CD4-positive, alpha-beta memory T cell (primary cell): ENCODE measurements at regions not wholly inside any gene's neighbourhood (a gene's known extent, or its start where the extent isn't known, plus 50 kb on each side); places are given as distances from the start of the nearest gene placed in this dataset.

Experiments used
- CTCF ChIA-PET: fragments of 350-600 bp; sonication (Branson Sonifier 250); formaldehyde crosslinking; loops from one replicate; lab custom pipeline; 2021; ENCODE audit warnings: inconsistent platforms; ENCODE audit not compliant: partially characterized antibody; lab: Charles Lee
- POLR2A ChIA-PET: fragments of 350-600 bp; sonication (Branson Sonifier 250); formaldehyde crosslinking; loops from one replicate; lab custom pipeline; 2021; ENCODE audit not compliant: partially characterized antibody; lab: Charles Lee
- DNase-seq, 5 donors: peaks; one replicate each; pipeline versions ENCODE4 v3.0.0 to v3.0.0-alpha.2; 2020 to 2022; ENCODE audit warnings: mixed read lengths in 1 of 5
- H3K27ac ChIP-seq: one replicate; pipeline ENCODE4 v1.7.0; 2013; ENCODE audit warnings: low read depth, low read length
- H3K27me3 ChIP-seq: 2 replicates; pipeline ENCODE4 v1.7.0; 2013; ENCODE audit warnings: mild to moderate bottlenecking, low read length, moderate library complexity; ENCODE audit not compliant: insufficient read depth
- H3K36me3 ChIP-seq: 2 replicates; pipeline ENCODE4 v1.7.0; 2013; ENCODE audit warnings: mild to moderate bottlenecking, low read length, moderate library complexity; ENCODE audit not compliant: insufficient read depth
- H3K4me1 ChIP-seq: 2 replicates; pipeline ENCODE4 v1.7.0; 2013; ENCODE audit warnings: mild to moderate bottlenecking, low read length, moderate library complexity; ENCODE audit not compliant: insufficient read depth
- H3K4me3 ChIP-seq, 2 donors: one replicate each; pipeline ENCODE4 v1.7.0; 2013; ENCODE audit warnings: low read length in 2 of 2, mild to moderate bottlenecking in 1 of 2
- H3K9me3 ChIP-seq, 2 donors: one replicate each; pipeline ENCODE4 v1.7.0; 2013; ENCODE audit warnings: low read length in 2 of 2, control low read depth in 1 of 2; ENCODE audit not compliant: control insufficient read depth in 1 of 2
- H3K27ac Mint-ChIP-seq, 7 donors: one replicate each; pipeline ENCODE4 v1.8.0; 2020 to 2021; ENCODE audit warnings: mixed read lengths in 7 of 7, mild to moderate bottlenecking in 6 of 7, inconsistent platforms in 3 of 7, moderate library complexity in 3 of 7
- H3K27me3 Mint-ChIP-seq, 2 donors: one replicate each; pipeline ENCODE4 v1.8.0; 2020 to 2021; ENCODE audit warnings: mixed read lengths in 2 of 2
- H3K36me3 Mint-ChIP-seq, 2 donors: one replicate each; pipeline ENCODE4 v1.8.0; 2020 to 2021; ENCODE audit warnings: mixed read lengths in 2 of 2, inconsistent platforms in 1 of 2, mild to moderate bottlenecking in 1 of 2
- H3K4me1 Mint-ChIP-seq, 4 donors: one replicate each; pipeline ENCODE4 v1.8.0; 2020 to 2021; ENCODE audit warnings: mixed read lengths in 4 of 4, mild to moderate bottlenecking in 1 of 4
- H3K4me3 Mint-ChIP-seq, 8 donors: one replicate each; pipeline ENCODE4 v1.8.0; 2020 to 2021; ENCODE audit warnings: mixed read lengths in 8 of 8, mild to moderate bottlenecking in 7 of 8, moderate library complexity in 6 of 8, inconsistent platforms in 3 of 8
- H3K9me3 Mint-ChIP-seq, 8 donors: one replicate each; pipeline ENCODE4 v1.8.0; 2020 to 2021; ENCODE audit warnings: mixed read lengths in 8 of 8, mild to moderate bottlenecking in 5 of 8, inconsistent platforms in 3 of 8, moderate library complexity in 1 of 8
- intact Hi-C: fragments of 100-400 bp; cut with micrococcal nuclease; formaldehyde crosslinking; loops from one replicate; pipeline ENCODE4 v1.15.1; 2023

DNA sequence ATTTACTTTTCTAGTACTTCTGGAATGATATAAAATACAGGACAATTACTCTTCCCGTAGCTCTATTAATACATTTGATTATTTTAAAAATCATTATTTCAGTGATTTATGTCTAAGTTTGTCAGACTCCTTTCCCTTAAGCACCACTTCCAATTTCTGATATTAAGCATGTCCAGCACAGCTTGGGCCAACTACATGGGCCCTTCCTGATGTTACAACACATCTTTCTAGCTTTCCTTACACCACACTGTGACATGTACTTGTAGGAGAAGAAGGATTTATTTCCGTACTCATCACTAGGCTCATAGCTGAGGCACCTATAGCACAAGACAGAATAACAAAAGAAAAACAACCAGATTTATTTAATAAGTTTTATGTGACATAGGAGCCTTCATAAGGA lies 134.8 kb upstream of the HNRNPA3 start:
- no peak overlapping the region for H3K27ac Mint-ChIP-seq
- no peak for DNase-seq
- CTCF ChIA-PET: no interaction called here

GRCh38 chr2:177078416-177078815 lies 134.2 kb upstream of the HNRNPA3 start:
- Mint-ChIP-seq H3K27me3 (peaks cover 7 to 19% of the 10 kb centered on the region in 2 donors), H3K27ac (no peak overlapping the region), H3K4me3 (no peak overlapping the region), H3K9me3 (peaks cover 0 to 2% (median 0%) of the 10 kb centered on the region in 8 donors), H3K4me1 (no peaks in the 10 kb centered on the region), H3K36me3 (no peaks in the 10 kb centered on the region)
- DNase-seq: no peak
- Histone ChIP-seq H3K9me3 (no peaks in the 10 kb centered on the region), H3K4me1 (no peaks in the 10 kb centered on the region), H3K36me3 (no peaks in the 10 kb centered on the region), H3K27ac (no peak overlapping the region), H3K4me3 (no peak overlapping the region), H3K27me3 (no peaks in the 10 kb centered on the region)
- intact Hi-C loops: no loop called here
- ChIA-PET CTCF (no interaction called here), POLR2A (no interaction called here)

More for the DNA sequence above, 134.8 kb upstream of the HNRNPA3 start:
- Histone ChIP-seq H3K9me3 (no peaks in the 10 kb centered on the region), H3K4me1 (no peaks in the 10 kb centered on the region), H3K27me3 (no peaks in the 10 kb centered on the region), H3K36me3 (no peaks in the 10 kb centered on the region), H3K27ac (no peak overlapping the region), H3K4me3 (no peak overlapping the region)
- Mint-ChIP-seq H3K4me3 (no peak overlapping the region), H3K36me3 (no peaks in the 10 kb centered on the region), H3K4me1 (no peaks in the 10 kb centered on the region), H3K27me3 (peaks cover 7 to 21% of the 10 kb centered on the region in 2 donors), H3K9me3 (peaks cover 0 to 2% (median 0%) of the 10 kb centered on the region in 8 donors)
- POLR2A ChIA-PET: no interaction called here
- intact Hi-C loops: no loop called here

- Mint-ChIP-seq H3K27me3 (peaks cover 9 to 19% of the 10 kb centered on the region in 2 donors), H3K36me3 (no peaks in the 10 kb centered on the region), H3K4me3 (no peak overlapping the region), H3K27ac (peak overlapping the region in 1 of 7 donors; percentile 4), H3K4me1 (no peaks in the 10 kb centered on the region), H3K9me3 (peaks cover 0 to 2% (median 0%) of the 10 kb centered on the region in 8 donors)
- no peaks in the 10 kb centered on the region for H3K36me3 ChIP-seq
- H3K27ac ChIP-seq: no peak overlapping the region
- no peak for DNase-seq
- no peaks in the 10 kb centered on the region for H3K4me1 ChIP-seq
- ChIA-PET POLR2A (no interaction called here), CTCF (no interaction called here)
- no peaks in the 10 kb centered on the region for H3K9me3 ChIP-seq
- intact Hi-C loops: no loop called here
- H3K4me3 ChIP-seq: no peak overlapping the region
- no peaks in the 10 kb centered on the region for H3K27me3 ChIP-seq
These were observed 133.7 kb upstream of the HNRNPA3 start for GRCh38 chr2:177078855-177079254.

GRCh38 chr2:177080746-177081284 lies 131.8 kb upstream of the HNRNPA3 start:
- no peaks in the 10 kb centered on the region for H3K4me1 ChIP-seq
- peaks cover 7 to 15% of the 10 kb centered on the region in 2 donors for H3K27me3 Mint-ChIP-seq
- ChIA-PET POLR2A (no interaction called here), CTCF (interaction anchor here (0.7 kb wide), 2 partner anchors 10 kb away, joined by 3 to 4 read pairs; no protein-coding TSS in a partner anchor)
- intact Hi-C loops: no loop called here
- no peaks in the 10 kb centered on the region for H3K36me3 ChIP-seq
- no peak for DNase-seq
- no peaks in the 10 kb centered on the region for H3K9me3 ChIP-seq
- peaks cover 0 to 2% (median 0%) of the 10 kb centered on the region in 8 donors for H3K9me3 Mint-ChIP-seq
- no peak overlapping the region for H3K4me3 Mint-ChIP-seq
- H3K27me3 ChIP-seq: no peaks in the 10 kb centered on the region
- no peaks in the 10 kb centered on the region for H3K36me3 Mint-ChIP-seq
- no peak overlapping the region for H3K27ac Mint-ChIP-seq
- H3K4me3 ChIP-seq: no peak overlapping the region
- H3K27ac ChIP-seq: no peak overlapping the region
- H3K4me1 Mint-ChIP-seq: no peaks in the 10 kb centered on the region

GRCh38 chr2:177084607-177085006 lies 128.0 kb upstream of the HNRNPA3 start:
- CTCF ChIA-PET: no interaction called here

GRCh38 chr2:177088529-177088928 lies 124.1 kb upstream of the HNRNPA3 start:
- intact Hi-C loops: no loop called here
- H3K27me3 Mint-ChIP-seq: peaks cover 9 to 16% of the 10 kb centered on the region in 2 donors

More at GRCh38 chr2:177084607-177085006, 128.0 kb upstream of the HNRNPA3 start:
- H3K4me3 ChIP-seq: no peak overlapping the region
- intact Hi-C loops: no loop called here
- Mint-ChIP-seq H3K36me3 (no peaks in the 10 kb centered on the region), H3K27ac (no peak overlapping the region), H3K9me3 (peaks cover 0 to 2% (median 0%) of the 10 kb centered on the region in 8 donors), H3K4me3 (no peak overlapping the region), H3K27me3 (peaks cover 9 to 10% of the 10 kb centered on the region in 2 donors), H3K4me1 (no peaks in the 10 kb centered on the region)
- H3K9me3 ChIP-seq: no peaks in the 10 kb centered on the region
- POLR2A ChIA-PET: no interaction called here
- H3K36me3 ChIP-seq: no peaks in the 10 kb centered on the region
- H3K4me1 ChIP-seq: no peaks in the 10 kb centered on the region
- no peaks in the 10 kb centered on the region for H3K27me3 ChIP-seq
- DNase-seq: no peak
- no peak overlapping the region for H3K27ac ChIP-seq

GRCh38 chr2:177090967-177091366 lies 121.6 kb upstream of the HNRNPA3 start:
- no peaks in the 10 kb centered on the region for H3K4me1 ChIP-seq
- Mint-ChIP-seq H3K27me3 (peaks cover under 1 to 18% of the 10 kb centered on the region in 2 donors), H3K9me3 (peaks cover 0 to under 1% (median 0%) of the 10 kb centered on the region in 8 donors), H3K4me3 (no peak overlapping the region), H3K36me3 (no peaks in the 10 kb centered on the region), H3K27ac (no peak overlapping the region), H3K4me1 (peaks cover 0 to 4% (median 0%) of the 10 kb centered on the region in 4 donors)
- no peak for DNase-seq
- H3K36me3 ChIP-seq: no peaks in the 10 kb centered on the region
- POLR2A ChIA-PET: no interaction called here
- H3K27me3 ChIP-seq: peaks cover 3% of the 10 kb centered on the region
- no peaks in the 10 kb centered on the region for H3K9me3 ChIP-seq
- no peak overlapping the region for H3K4me3 ChIP-seq
- intact Hi-C loops: no loop called here
- CTCF ChIA-PET: interaction anchor here (0.6 kb wide), 1 partner anchor 17 kb away, joined by 4 read pairs; no protein-coding TSS in a partner anchor
- H3K27ac ChIP-seq: no peak overlapping the region

More at GRCh38 chr2:177088529-177088928, 124.1 kb upstream of the HNRNPA3 start:
- no peak overlapping the region for H3K4me3 ChIP-seq
- no peaks in the 10 kb centered on the region for H3K4me1 ChIP-seq
- POLR2A ChIA-PET: no interaction called here
- CTCF ChIA-PET: no interaction called here
- H3K36me3 ChIP-seq: no peaks in the 10 kb centered on the region
- DNase-seq: no peak
- H3K27ac ChIP-seq: no peak overlapping the region
- peaks cover 3% of the 10 kb centered on the region for H3K27me3 ChIP-seq
- H3K9me3 ChIP-seq: no peaks in the 10 kb centered on the region
- Mint-ChIP-seq H3K36me3 (no peaks in the 10 kb centered on the region), H3K27ac (no peak overlapping the region), H3K4me1 (peaks cover 0 to 4% (median 0%) of the 10 kb centered on the region in 4 donors), H3K9me3 (peaks cover 0 to 2% (median 0%) of the 10 kb centered on the region in 8 donors), H3K4me3 (no peak overlapping the region)
